Cardiac muscle cell (in vitro differentiated cells and primary cell): ENCODE measurements at regions not wholly inside any gene's neighbourhood (a gene's known extent, or its start where the extent isn't known, plus 50 kb on each side); places are given as distances from the start of the nearest gene placed in this dataset.

Experiments
- DNase-seq, 2 donors: peaks; one replicate each; pipeline versions ENCODE4 v3.0.0 to v3.0.0-alpha.2; 2010 to 2017; ENCODE audit warnings: low read depth in 1 of 2, low spot score in 1 of 2
- H3K27ac ChIP-seq: fragments of 200-600 bp; sonication (generic); 2 replicates; pipeline ENCODE4 v1.5.1; 2016
- H3K27me3 ChIP-seq: fragments of 200-600 bp; sonication (generic); 2 replicates; pipeline ENCODE4 v1.6.0; 2016; ENCODE audit warnings: control low read depth
- H3K36me3 ChIP-seq: fragments of 200-600 bp; sonication (generic); 2 replicates; pipeline ENCODE4 v1.5.1; 2016; ENCODE audit warnings: control low read depth
- H3K4me1 ChIP-seq: fragments of 200-600 bp; sonication (generic); 2 replicates; pipeline ENCODE4 v1.8.1; 2017; ENCODE audit warnings: low read depth, mild to moderate bottlenecking, mixed run types
- H3K4me3 ChIP-seq: fragments of 200-600 bp; sonication (generic); 2 replicates; pipeline ENCODE4 v1.5.1; 2016; ENCODE audit warnings: mild to moderate bottlenecking
- H3K9me3 ChIP-seq: fragments of 200-600 bp; sonication (generic); 2 replicates; pipeline ENCODE4 v1.5.1; 2017; ENCODE audit warnings: low read depth, mild to moderate bottlenecking, control low read depth
- CTCF ChIP-seq: IDR thresholded peaks from 2 replicates; pipeline ENCODE4 v1.5.1; 2012; ENCODE audit warnings: low read depth, mild to moderate bottlenecking, low read length

- H3K36me3 ChIP-seq: no peaks in the 10 kb centered on the region
- no peaks in the 10 kb centered on the region for H3K27me3 ChIP-seq
- no peaks in the 10 kb centered on the region for H3K9me3 ChIP-seq
- no peak overlapping the region for H3K4me3 ChIP-seq
- no peak overlapping the region for H3K27ac ChIP-seq
- TF ChIP-seq CTCF: no peak
- H3K4me1 ChIP-seq: no peaks in the 10 kb centered on the region
- no peak for DNase-seq
These were observed 237.0 kb upstream of the GRAMD2B start for GRCh38 chr5:126186210-126186609.

- Histone ChIP-seq H3K36me3 (no peaks in the 10 kb centered on the region), H3K27me3 (no peaks in the 10 kb centered on the region), H3K4me1 (peaks cover 4% of the 10 kb centered on the region), H3K9me3 (no peaks in the 10 kb centered on the region), H3K27ac (no peak overlapping the region), H3K4me3 (no peak overlapping the region)
- no peak for TF ChIP-seq CTCF
- no peak for DNase-seq
These were observed 234.4 kb upstream of the GRAMD2B start for GRCh38 chr5:126188804-126189203.

GRCh38 chr5:126189231-126189630, 234.0 kb upstream of the GRAMD2B start:
- H3K27ac ChIP-seq: no peak overlapping the region

GRCh38 chr5:126189862-126190261, 233.3 kb upstream of the GRAMD2B start:
- no peaks in the 10 kb centered on the region for H3K36me3 ChIP-seq
- no peak overlapping the region for H3K27ac ChIP-seq
- peaks cover 4% of the 10 kb centered on the region for H3K4me1 ChIP-seq
- H3K9me3 ChIP-seq: no peaks in the 10 kb centered on the region
- H3K4me3 ChIP-seq: no peak overlapping the region
- TF ChIP-seq CTCF: no peak
- H3K27me3 ChIP-seq: no peaks in the 10 kb centered on the region
- DNase-seq: no peak

More at GRCh38 chr5:126189231-126189630, 234.0 kb upstream of the GRAMD2B start:
- Histone ChIP-seq H3K36me3 (no peaks in the 10 kb centered on the region), H3K4me1 (peaks cover 4% of the 10 kb centered on the region), H3K27me3 (no peaks in the 10 kb centered on the region), H3K9me3 (no peaks in the 10 kb centered on the region), H3K4me3 (no peak overlapping the region)
- no peak for TF ChIP-seq CTCF
- DNase-seq: no peak

- H3K4me1 ChIP-seq: peaks cover 4% of the 10 kb centered on the region
- DNase-seq: no peak
- H3K27ac ChIP-seq: no peak overlapping the region
- H3K36me3 ChIP-seq: no peaks in the 10 kb centered on the region
- H3K9me3 ChIP-seq: no peaks in the 10 kb centered on the region
- TF ChIP-seq CTCF: no peak
- no peaks in the 10 kb centered on the region for H3K27me3 ChIP-seq
- H3K4me3 ChIP-seq: no peak overlapping the region
These were observed 231.0 kb upstream of the GRAMD2B start for GRCh38 chr5:126192226-126192625.
